ENCODE measurements at regions not wholly inside any gene's neighbourhood (a gene's known extent, or its start where the extent isn't known, plus 50 kb on each side); places are given as distances from the start of the nearest gene placed in this dataset.
"Not testable (repeated sequence)": the region's sequence is repeated elsewhere in the genome, so short reads cannot be mapped to it uniquely, and the experiment has no call there.

GRCh38 chr9:85142496-85142911 is 473.0 kb downstream of the NTRK2 start:
- no peak for DNase-seq

DNA sequence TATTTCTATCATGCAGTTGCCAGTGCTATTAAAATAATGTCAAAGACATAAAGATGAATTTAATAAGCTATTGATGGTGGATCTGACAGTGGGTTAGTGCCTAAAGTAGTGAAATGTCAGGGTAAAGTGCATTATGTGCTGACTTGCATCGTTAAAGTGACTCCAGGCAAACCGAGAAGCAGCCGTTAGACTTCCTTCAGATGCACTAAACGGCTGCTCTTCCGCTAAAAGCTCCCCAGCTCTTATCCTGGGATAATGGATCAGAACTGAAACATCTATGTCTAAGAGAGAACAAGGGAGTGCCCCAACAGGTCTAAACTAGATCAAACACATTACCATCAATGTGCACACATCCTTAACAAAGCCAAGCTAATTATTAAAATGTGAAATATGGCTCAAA is 468.2 kb downstream of the NTRK2 start:
- DNase-seq, result no peak

DNA sequence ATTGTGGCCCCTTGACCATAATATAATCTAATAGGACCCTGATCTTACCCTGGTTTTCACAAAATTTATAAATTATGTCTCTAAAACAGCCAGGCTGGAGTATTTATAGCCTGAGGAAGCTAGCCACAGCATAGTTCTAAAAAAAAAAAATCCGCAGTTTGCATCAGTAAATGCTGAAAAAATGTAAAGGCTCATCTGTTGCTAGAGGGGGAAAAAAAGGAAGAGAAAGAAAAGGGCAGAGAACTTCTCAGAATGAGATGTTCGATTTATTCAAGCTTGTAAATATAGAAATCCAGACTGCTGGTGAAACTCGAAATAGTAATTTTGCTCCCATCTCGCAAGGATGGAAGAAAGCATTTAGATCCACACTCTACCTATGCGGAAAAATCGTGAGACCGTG is 467.5 kb downstream of the NTRK2 start:
- DNase-seq, result no peak

DNA sequence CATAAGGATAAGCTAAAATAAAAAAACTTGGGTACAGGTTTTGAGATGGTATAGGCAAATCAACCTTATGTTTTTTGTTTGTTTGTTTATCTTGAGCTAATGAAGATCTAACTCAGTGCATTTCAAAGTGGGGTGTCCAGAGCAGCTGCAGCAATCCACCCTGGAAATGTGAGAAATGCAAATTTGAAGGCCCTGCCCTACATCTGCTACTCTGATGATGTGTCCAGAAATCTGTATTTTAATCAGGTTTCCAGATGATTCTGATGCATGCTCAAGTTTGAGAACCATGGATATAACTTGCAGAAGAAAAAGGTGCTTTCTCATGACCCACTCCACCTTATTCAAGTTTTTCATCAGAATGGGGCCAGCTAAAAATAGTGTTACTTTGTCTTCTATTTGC is 467.0 kb downstream of the NTRK2 start:
- DNase-seq, result no peak

- DNase-seq, result no peak
These were observed 461.2 kb downstream of the NTRK2 start for GRCh38 chr9:85130764-85131163.

DNA sequence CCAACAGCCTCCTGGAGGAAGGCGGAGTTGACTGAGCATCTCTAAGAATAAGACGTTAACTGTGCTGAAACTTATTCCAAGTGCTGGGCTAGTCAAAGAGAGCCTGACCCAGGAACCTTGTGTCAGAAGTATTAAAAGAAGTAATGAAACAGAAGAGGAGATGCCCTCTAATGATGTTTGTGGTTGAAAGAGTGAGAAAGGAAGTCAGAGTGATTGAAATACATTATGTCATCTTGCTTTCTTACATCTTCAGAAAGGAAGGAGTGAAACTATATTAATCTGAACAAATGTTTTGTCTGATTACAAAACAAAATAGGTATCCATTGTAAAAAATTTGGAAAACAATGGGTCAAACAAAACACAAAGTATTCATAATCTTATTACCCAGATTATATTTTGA is 460.7 kb downstream of the NTRK2 start:
- no peak for DNase-seq

DNA sequence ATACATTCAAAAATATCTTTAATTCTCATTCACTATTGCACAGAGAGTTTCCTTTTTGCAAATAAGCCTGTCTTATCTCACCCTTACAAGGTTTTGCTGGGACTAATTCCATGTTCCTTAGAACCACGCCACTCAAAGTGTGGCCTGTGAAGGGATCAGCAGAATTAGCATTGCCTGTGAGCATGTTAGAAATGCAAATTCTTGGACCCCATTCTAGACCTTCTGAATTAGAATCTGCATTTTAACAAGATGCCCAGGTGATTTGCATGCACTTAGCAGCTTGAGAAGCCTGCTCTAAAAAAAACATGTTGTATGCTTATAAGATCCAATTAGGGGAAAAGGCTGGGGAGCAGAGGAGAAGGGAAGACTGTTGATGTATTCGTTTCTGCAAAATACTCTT is 460.0 kb downstream of the NTRK2 start:
- no peak for DNase-seq

DNA sequence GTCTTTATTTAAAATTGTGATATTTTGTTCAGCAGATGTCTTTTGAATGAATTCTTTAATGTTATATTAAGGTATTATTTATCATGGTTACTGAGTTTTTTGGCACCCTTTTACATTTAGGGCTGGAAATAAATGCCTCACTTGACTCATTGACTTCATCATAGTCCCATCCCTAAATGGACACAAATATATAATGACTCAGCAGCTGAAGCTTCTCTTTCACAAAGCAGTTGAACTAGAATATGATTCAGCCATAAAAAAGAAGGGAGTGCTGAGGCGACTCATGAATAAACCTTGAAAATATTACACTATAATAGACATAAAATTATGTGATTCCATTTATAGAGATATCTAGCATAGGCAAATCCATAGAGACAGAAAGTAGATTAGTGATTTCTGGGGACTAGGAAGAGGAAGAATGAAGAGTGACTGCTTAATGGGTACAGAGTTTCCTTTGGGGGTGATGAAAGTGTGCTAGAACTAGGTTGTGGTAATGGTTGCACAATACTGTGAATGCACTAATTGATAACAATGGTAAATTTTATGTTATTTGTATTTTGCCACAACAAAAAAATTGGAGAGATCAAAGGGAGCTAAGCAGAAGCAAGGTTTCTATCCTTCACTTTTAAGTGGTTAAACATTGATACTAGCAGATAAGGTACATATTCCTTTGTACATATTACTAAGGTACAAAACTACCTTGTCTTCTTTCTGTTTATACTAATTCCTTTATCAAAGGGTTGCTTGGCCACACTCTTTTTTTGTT is 449.6 kb downstream of the NTRK2 start:
- DNase-seq, result no peak

DNA sequence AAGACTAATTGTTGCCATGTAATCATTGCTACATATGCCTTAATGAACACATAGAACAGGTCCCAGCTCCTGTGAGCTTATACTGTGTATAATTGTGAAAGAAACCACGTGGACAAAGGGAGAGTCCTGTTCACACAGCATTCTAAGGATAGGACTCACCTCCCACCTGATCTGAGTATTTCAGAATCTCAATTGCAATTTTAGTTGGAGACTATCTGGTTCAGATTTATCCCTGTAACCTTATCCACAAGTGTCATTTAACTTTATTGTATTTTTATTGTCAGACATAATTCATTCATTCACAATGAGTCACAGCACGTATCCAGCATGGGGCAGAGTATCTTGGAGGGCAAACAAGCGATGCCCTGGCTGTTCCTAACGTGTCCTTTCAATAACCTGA is 448.3 kb downstream of the NTRK2 start:
- DNase-seq, result no peak

DNA sequence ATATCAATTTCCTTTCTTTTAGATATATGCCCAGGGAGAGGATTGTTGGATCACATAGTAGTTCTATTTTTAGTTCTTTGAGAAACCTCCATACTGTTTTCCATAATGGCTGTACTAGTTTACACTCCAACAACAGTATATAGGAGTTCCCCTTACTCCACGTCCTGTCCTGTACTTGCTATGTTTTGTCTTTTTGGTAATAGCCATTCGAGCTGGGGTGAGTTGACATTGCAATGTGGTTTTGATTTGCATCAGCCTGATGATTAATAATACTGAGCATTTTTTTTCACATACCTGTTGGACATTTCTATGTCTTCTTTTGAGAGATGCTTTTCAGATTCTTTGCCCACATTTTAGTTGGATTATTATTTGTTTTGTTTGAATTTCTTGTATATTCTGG is 445.9 kb downstream of the NTRK2 start:
- DNase-seq, result no peak

GRCh38 chr9:85114799-85115198 is 445.3 kb downstream of the NTRK2 start:
- DNase-seq, result no peak

- DNase-seq, result no peak
These were observed 443.4 kb downstream of the NTRK2 start for GRCh38 chr9:85112933-85113418.

- no peak for DNase-seq
These were observed 442.9 kb downstream of the NTRK2 start for GRCh38 chr9:85112391-85112790.

- no peak for DNase-seq
These were observed 439.2 kb downstream of the NTRK2 start for GRCh38 chr9:85108746-85109145.

- DNase-seq, result no peak
These were observed 438.7 kb downstream of the NTRK2 start for GRCh38 chr9:85108229-85108628.

- no peak for DNase-seq
These were observed 419.9 kb downstream of the NTRK2 start for GRCh38 chr9:85089188-85089969.

DNA sequence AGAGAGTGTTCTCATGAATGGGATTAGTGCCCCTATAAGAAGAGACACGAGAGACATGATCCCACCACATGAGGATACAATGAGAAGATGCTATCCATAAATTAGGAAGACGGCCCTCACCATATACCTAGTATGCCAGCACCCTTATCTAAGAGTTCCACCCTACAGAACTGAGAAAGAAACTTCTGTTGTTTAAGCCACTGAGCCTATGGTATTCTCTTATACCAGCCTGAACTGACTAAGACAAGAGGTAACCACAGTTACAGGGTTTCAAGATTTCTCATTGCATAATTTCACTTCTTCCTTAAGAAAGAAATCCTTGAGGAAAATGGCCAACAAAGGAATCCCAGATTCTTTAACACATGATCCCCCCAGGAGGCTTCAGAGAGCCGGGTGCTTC is 412.4 kb downstream of the NTRK2 start:
- DNase-seq, result no peak

DNA sequence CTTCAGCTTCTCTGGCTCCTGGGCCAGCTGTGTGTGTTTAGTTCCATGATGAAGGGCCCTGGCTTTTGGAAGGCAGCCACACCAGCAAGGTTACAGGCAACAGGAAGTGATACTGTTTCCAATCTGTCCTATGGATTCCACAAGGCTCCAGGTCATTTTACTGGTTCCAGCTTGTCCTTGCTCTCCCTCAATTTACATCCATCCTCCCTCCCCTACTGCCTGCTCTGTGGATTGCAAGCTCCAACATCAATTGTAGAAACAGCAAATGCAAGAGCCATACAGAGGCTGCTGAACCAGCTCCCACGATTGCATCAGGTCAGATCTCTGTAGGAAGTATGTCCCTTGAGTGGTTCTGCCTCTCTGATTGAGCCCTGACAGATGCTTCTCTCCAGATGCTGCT is 409.8 kb downstream of the NTRK2 start:
- no peak for DNase-seq

DNA sequence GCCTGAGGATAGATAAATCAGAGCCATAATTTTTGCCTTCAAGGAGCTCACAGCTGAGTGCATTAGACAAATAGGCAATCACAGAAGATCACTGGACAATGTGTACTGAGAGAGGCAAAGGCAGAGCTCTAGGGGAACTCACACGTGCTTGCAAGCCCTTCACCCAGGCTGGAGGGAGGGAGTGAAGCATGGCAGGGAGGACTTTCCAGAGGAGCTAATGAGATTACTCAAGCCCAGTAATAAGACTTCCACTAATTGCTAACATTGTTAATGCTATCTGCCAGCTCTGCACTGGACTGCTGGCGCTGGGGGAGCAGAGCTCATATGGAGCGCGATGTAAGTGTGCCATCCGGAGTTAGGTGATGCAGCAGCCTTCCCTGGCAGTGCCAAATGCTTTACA is 408.4 kb downstream of the NTRK2 start:
- no peak for DNase-seq

GRCh38 chr9:85077146-85077545 is 407.6 kb downstream of the NTRK2 start:
- not testable (repeated sequence) for DNase-seq
